COR-L47 (cell line): ENCODE measurements at regions not wholly inside any gene's neighbourhood (a gene's known extent, or its start where the extent isn't known, plus 50 kb on each side); places are given as distances from the start of the nearest gene placed in this dataset.
"Not testable (repeated sequence)": the region's sequence is repeated elsewhere in the genome, so short reads cannot be mapped to it uniquely, and the experiment has no call there.

Experiments used
- DNase-seq: peaks from one replicate; lab custom pipeline; 2025; lab: John Stamatoyannopoulos, UW

GRCh38 chr2:239654266-239654665 is 253.4 kb upstream of the HDAC4 start:
- DNase-seq, result no peak

- no peak for DNase-seq
Measured at GRCh38 chr2:239651859-239652258, 251.0 kb upstream of the HDAC4 start.

- no peak for DNase-seq
Measured at GRCh38 chr2:239650674-239651073, 249.9 kb upstream of the HDAC4 start.

GRCh38 chr2:239649309-239649708 is 248.5 kb upstream of the HDAC4 start:
- DNase-seq, result no peak

GRCh38 chr2:239648607-239649006 is 247.8 kb upstream of the HDAC4 start:
- no peak for DNase-seq

GRCh38 chr2:239647052-239647819 is 246.4 kb upstream of the HDAC4 start:
- DNase-seq, result no peak

- DNase-seq, result no peak
Measured at GRCh38 chr2:239646184-239646583, 245.4 kb upstream of the HDAC4 start.

- DNase-seq, result not testable (repeated sequence)
Measured at GRCh38 chr2:239644594-239644993, 243.8 kb upstream of the HDAC4 start.

- no peak for DNase-seq
Measured at GRCh38 chr2:239644011-239644410, 243.2 kb upstream of the HDAC4 start.

- no peak for DNase-seq
Measured at GRCh38 chr2:239642406-239643004, 241.7 kb upstream of the HDAC4 start.

- DNase-seq, result not testable (repeated sequence)
Measured at GRCh38 chr2:239641904-239642303, 241.1 kb upstream of the HDAC4 start.

GRCh38 chr2:239640676-239641578 is 240.1 kb upstream of the HDAC4 start:
- DNase-seq, result no peak

- DNase-seq, result no peak
Measured at GRCh38 chr2:239640210-239640609, 239.4 kb upstream of the HDAC4 start.

GRCh38 chr2:239639421-239640185 is 238.8 kb upstream of the HDAC4 start:
- DNase-seq, result no peak

GRCh38 chr2:239638376-239638775 is 237.6 kb upstream of the HDAC4 start:
- no peak for DNase-seq

- DNase-seq, result no peak
Measured at GRCh38 chr2:239636808-239637207, 236.0 kb upstream of the HDAC4 start.

GRCh38 chr2:239634769-239635168 is 233.9 kb upstream of the HDAC4 start:
- DNase-seq, result no peak

GRCh38 chr2:239630618-239631286 is 229.9 kb upstream of the HDAC4 start:
- DNase-seq, result no peak

- DNase-seq, result no peak
Measured at GRCh38 chr2:239629926-239630617, 229.3 kb upstream of the HDAC4 start.

GRCh38 chr2:239626961-239627592 is 226.3 kb upstream of the HDAC4 start:
- DNase-seq, result no peak
